Panc1 (cell line): ENCODE measurements at regions not wholly inside any gene's neighbourhood (a gene's known extent, or its start where the extent isn't known, plus 50 kb on each side); places are given as distances from the start of the nearest gene placed in this dataset.

ENCODE experiments used
- ATAC-seq: fragments of 200-7000 bp; cut with Tn5 transposase; 2 replicates; pipeline ENCODE4 v1.9.1; 2020; ENCODE audit warnings: mild to moderate bottlenecking, moderate library complexity
- BruUV-seq: library from RNA; stranded (reverse); fragments of 400-500 nt; replicated peaks from 2 replicates; lab custom pipeline; 2021; lab: Mats Ljungman, UMichigan
- CTCF ChIA-PET: fragments of 300-600 bp; sonication (Branson Sonifier 250); formaldehyde crosslinking; loops from one replicate; lab custom pipeline; 2022; ENCODE audit warnings: antibody characterized with exemption; lab: Charles Lee
- POLR2A ChIA-PET: fragments of 300-600 bp; sonication (Branson Sonifier 250); formaldehyde crosslinking; loops from one replicate; lab custom pipeline; 2022; ENCODE audit warnings: antibody characterized with exemption; lab: Charles Lee
- DNase-seq: peaks from one replicate; pipeline ENCODE4 v3.0.0-alpha.2; 2010; ENCODE audit warnings: low read depth, low spot score
- H3K27ac ChIP-seq: 2 replicates; pipeline ENCODE4 v1.5.1; 2011; ENCODE audit warnings: mild to moderate bottlenecking, low read length, inconsistent platforms
- H3K27me3 ChIP-seq: fragments of 200-500 bp; sonication (Bioruptor generic); 2 replicates; pipeline ENCODE4 v1.6.0; 2014; ENCODE audit warnings: low read length, inconsistent platforms; ENCODE audit not compliant: control insufficient read depth, insufficient read depth
- H3K36me3 ChIP-seq: fragments of 200-500 bp; sonication (Bioruptor generic); 2 replicates; pipeline ENCODE4 v1.5.1; 2014; ENCODE audit warnings: inconsistent platforms, mild to moderate bottlenecking, low read length, moderate library complexity; ENCODE audit not compliant: control insufficient read depth, insufficient read depth
- H3K4me1 ChIP-seq: 2 replicates; pipeline ENCODE4 v1.5.1; 2011; ENCODE audit warnings: inconsistent platforms, mild to moderate bottlenecking, low read length, moderate library complexity; ENCODE audit not compliant: control insufficient read depth, insufficient read depth
- H3K4me3 ChIP-seq, 2 experiments: 2 replicates each; pipeline ENCODE4 v1.5.1; 2011 to 2012; ENCODE audit warnings: low read depth in 2 of 2, low read length in 2 of 2, mild to moderate bottlenecking in 2 of 2, inconsistent platforms in 1 of 2, moderate library complexity in 1 of 2
- H3K9me3 ChIP-seq: fragments of 200-500 bp; sonication (Bioruptor generic); 2 replicates; pipeline ENCODE4 v1.5.1; 2014; ENCODE audit warnings: low read depth, mild to moderate bottlenecking, inconsistent platforms, low read length, moderate library complexity; ENCODE audit not compliant: control insufficient read depth, insufficient read depth
- CTCF ChIP-seq: fragments of 450-650 bp; IDR thresholded peaks from 2 replicates; pipeline ENCODE4 v1.5.1; 2017; ENCODE audit warnings: mild to moderate bottlenecking
- POLR2AphosphoS5 ChIP-seq: IDR thresholded peaks from 2 replicates; pipeline ENCODE4 v1.6.1; 2012; ENCODE audit warnings: mild to moderate bottlenecking, low read depth, low read length, moderate library complexity
- REST ChIP-seq, 2 experiments: IDR thresholded peaks; 2 replicates each; pipeline ENCODE4 v1.6.1; 2011 to 2012; ENCODE audit warnings: low read depth in 2 of 2, control low read depth in 1 of 2, low read length in 1 of 2, mild to moderate bottlenecking in 1 of 2, moderate library complexity in 1 of 2; ENCODE audit not compliant: insufficient read depth in 1 of 2
- SIN3A ChIP-seq: IDR thresholded peaks from 2 replicates; pipeline ENCODE4 v1.6.1; 2012; ENCODE audit warnings: low read depth, mild to moderate bottlenecking, low read length, moderate library complexity, borderline replicate concordance; ENCODE audit not compliant: insufficient read depth
- TCF7L2 ChIP-seq: IDR thresholded peaks from 2 replicates; pipeline ENCODE4 v1.6.1; 2011; ENCODE audit warnings: mild to moderate bottlenecking, low read depth, low read length, inconsistent platforms
- in situ Hi-C: cut with HindIII; loops from 2 replicates; pipeline ENCODE4 v1.10.0; 2016; ENCODE audit warnings: low sequenced_read_pairs, low pct_unique_long_range_greater_than_20kb
- intact Hi-C: fragments of 100-400 bp; cut with micrococcal nuclease; formaldehyde crosslinking; loops from one replicate; pipeline ENCODE4 v1.10.0; 2022; ENCODE audit not compliant: unreplicated experiment

GRCh38 chr6:90689172-90689571 lies 102.3 kb upstream of the MAP3K7 start:
- DNase-seq: no peak
- no peaks in the 10 kb centered on the region for H3K27me3 ChIP-seq
- intact Hi-C loops (no loop called here), in situ Hi-C loops (no loop called here)
- H3K4me3 ChIP-seq: no peak overlapping the region
- TF ChIP-seq CTCF (no peak), SIN3A (no peak), TCF7L2 (no peak), REST (IDR thresholded peaks at IDR 0.05; ENCODE audit: insufficient read depth in 1 of 2, low read depth in 2 of 2, low read length in 1 of 2) (no peak), POLR2AphosphoS5 (no peak)
- no peaks in the 10 kb centered on the region for H3K9me3 ChIP-seq
- no peaks in the 10 kb centered on the region for H3K4me1 ChIP-seq
- H3K27ac ChIP-seq: no peak overlapping the region
- CTCF ChIA-PET: no interaction called here
- BruUV-seq: no TSS peak
- no peaks in the 10 kb centered on the region for H3K36me3 ChIP-seq
- no peak for ATAC-seq
- POLR2A ChIA-PET: no interaction called here

GRCh38 chr6:90687775-90688380 lies 101.0 kb upstream of the MAP3K7 start:
- CTCF ChIA-PET: interaction anchor here (0.5 to 0.6 kb wide), 2 partner anchors 25 to 1481 kb away, joined by 3 to 9 read pairs; no protein-coding TSS in a partner anchor
- in situ Hi-C loops: no loop called here
- Histone ChIP-seq H3K9me3 (no peaks in the 10 kb centered on the region), H3K27me3 (no peaks in the 10 kb centered on the region), H3K4me3 (no peak overlapping the region), H3K27ac (no peak overlapping the region), H3K36me3 (no peaks in the 10 kb centered on the region), H3K4me1 (no peaks in the 10 kb centered on the region)
- DNase-seq (no peak), ATAC-seq (no peak)
- BruUV-seq: no TSS peak
- TF ChIP-seq SIN3A (no peak), CTCF (no peak), REST (IDR thresholded peaks at IDR 0.05; ENCODE audit: insufficient read depth in 1 of 2, low read depth in 2 of 2, low read length in 1 of 2) (no peak), TCF7L2 (no peak), POLR2AphosphoS5 (no peak)
- POLR2A ChIA-PET: no interaction called here
- intact Hi-C loops: no loop called here
